ENCODE measurements at regions not wholly inside any gene's neighbourhood (a gene's known extent, or its start where the extent isn't known, plus 50 kb on each side); places are given as distances from the start of the nearest gene placed in this dataset.

- Histone ChIP-seq H3K27ac (ENCODE audit: low read depth in 1 of 2, low read length in 1 of 2) (no peak overlapping the region), H3K9me3 (ENCODE audit: control insufficient read depth in 2 of 2, insufficient read depth in 1 of 2, low read length in 1 of 2) (no peaks in the 10 kb centered on the region), H3K4me1 (ENCODE audit: control insufficient read depth in 2 of 2, insufficient read depth in 2 of 2, low read length in 2 of 2) (no peaks in the 10 kb centered on the region), H3K4me3 (ENCODE audit: low read length in 2 of 2) (no peak overlapping the region), H3K27me3 (ENCODE audit: control insufficient read depth in 2 of 2, insufficient read depth in 1 of 2, low read length in 1 of 2) (no peaks in the 10 kb centered on the region), H3K36me3 (ENCODE audit: control insufficient read depth in 2 of 2, insufficient read depth in 2 of 2, low read length in 1 of 2) (no peaks in the 10 kb centered on the region)
- DNase-seq (ENCODE audit: low read depth in 6 of 9, low spot score in 9 of 9), result no peak
- WGBS, result 98% methylated on average over 2 of the region's 2 CpGs
These were observed 499.5 kb upstream of the KLF12 start for GRCh38 chr13:74633734-74634133.

- H3K27ac ChIP-seq (ENCODE audit: low read depth in 1 of 2, low read length in 1 of 2), result no peak overlapping the region
- no peaks in the 10 kb centered on the region for H3K9me3 ChIP-seq (ENCODE audit: control insufficient read depth in 2 of 2, insufficient read depth in 1 of 2, low read length in 1 of 2)
- no peaks in the 10 kb centered on the region for H3K4me1 ChIP-seq (ENCODE audit: control insufficient read depth in 2 of 2, insufficient read depth in 2 of 2, low read length in 2 of 2)
- H3K4me3 ChIP-seq (ENCODE audit: low read length in 2 of 2), result no peak overlapping the region
- H3K27me3 ChIP-seq (ENCODE audit: control insufficient read depth in 2 of 2, insufficient read depth in 1 of 2, low read length in 1 of 2), result no peaks in the 10 kb centered on the region
- 77% methylated on average over 3 of the region's 3 CpGs for WGBS
- no peak for DNase-seq (ENCODE audit: low read depth in 6 of 9, low spot score in 9 of 9)
- no peaks in the 10 kb centered on the region for H3K36me3 ChIP-seq (ENCODE audit: control insufficient read depth in 2 of 2, insufficient read depth in 2 of 2, low read length in 1 of 2)
These were observed 495.8 kb upstream of the KLF12 start for GRCh38 chr13:74629985-74630384.

GRCh38 chr13:74625541-74625940 is 491.3 kb upstream of the KLF12 start:
- Histone ChIP-seq H3K36me3 (ENCODE audit: control insufficient read depth in 2 of 2, insufficient read depth in 2 of 2, low read length in 1 of 2) (no peaks in the 10 kb centered on the region), H3K27me3 (ENCODE audit: control insufficient read depth in 2 of 2, insufficient read depth in 1 of 2, low read length in 1 of 2) (no peaks in the 10 kb centered on the region), H3K4me1 (ENCODE audit: control insufficient read depth in 2 of 2, insufficient read depth in 2 of 2, low read length in 2 of 2) (no peaks in the 10 kb centered on the region), H3K9me3 (ENCODE audit: control insufficient read depth in 2 of 2, insufficient read depth in 1 of 2, low read length in 1 of 2) (no peaks in the 10 kb centered on the region), H3K27ac (ENCODE audit: low read depth in 1 of 2, low read length in 1 of 2) (no peak overlapping the region), H3K4me3 (ENCODE audit: low read length in 2 of 2) (no peak overlapping the region)
- DNase-seq (ENCODE audit: low read depth in 6 of 9, low spot score in 9 of 9), result no peak
- WGBS, result 91% methylated on average over 1 of the region's 1 CpG

- no peak overlapping the region for H3K4me3 ChIP-seq (ENCODE audit: low read length in 2 of 2)
- H3K36me3 ChIP-seq (ENCODE audit: control insufficient read depth in 2 of 2, insufficient read depth in 2 of 2, low read length in 1 of 2), result no peaks in the 10 kb centered on the region
- 86% methylated on average over 1 of the region's 1 CpG for WGBS
- H3K27ac ChIP-seq (ENCODE audit: low read depth in 1 of 2, low read length in 1 of 2), result no peak overlapping the region
- no peak for DNase-seq (ENCODE audit: low read depth in 6 of 9, low spot score in 9 of 9)
- no peaks in the 10 kb centered on the region for H3K27me3 ChIP-seq (ENCODE audit: control insufficient read depth in 2 of 2, insufficient read depth in 1 of 2, low read length in 1 of 2)
- H3K4me1 ChIP-seq (ENCODE audit: control insufficient read depth in 2 of 2, insufficient read depth in 2 of 2, low read length in 2 of 2), result no peaks in the 10 kb centered on the region
- no peaks in the 10 kb centered on the region for H3K9me3 ChIP-seq (ENCODE audit: control insufficient read depth in 2 of 2, insufficient read depth in 1 of 2, low read length in 1 of 2)
These were observed 489.6 kb upstream of the KLF12 start for GRCh38 chr13:74623761-74624160.

GRCh38 chr13:74622284-74622683 is 488.1 kb upstream of the KLF12 start:
- no peaks in the 10 kb centered on the region for H3K4me1 ChIP-seq (ENCODE audit: control insufficient read depth in 2 of 2, insufficient read depth in 2 of 2, low read length in 2 of 2)
- no peaks in the 10 kb centered on the region for H3K27me3 ChIP-seq (ENCODE audit: control insufficient read depth in 2 of 2, insufficient read depth in 1 of 2, low read length in 1 of 2)
- H3K36me3 ChIP-seq (ENCODE audit: control insufficient read depth in 2 of 2, insufficient read depth in 2 of 2, low read length in 1 of 2), result no peaks in the 10 kb centered on the region
- H3K27ac ChIP-seq (ENCODE audit: low read depth in 1 of 2, low read length in 1 of 2), result no peak overlapping the region
- DNase-seq (ENCODE audit: low read depth in 6 of 9, low spot score in 9 of 9), result no peak
- no peaks in the 10 kb centered on the region for H3K9me3 ChIP-seq (ENCODE audit: control insufficient read depth in 2 of 2, insufficient read depth in 1 of 2, low read length in 1 of 2)
- no peak overlapping the region for H3K4me3 ChIP-seq (ENCODE audit: low read length in 2 of 2)
- 69% methylated on average over 1 of the region's 1 CpG for WGBS

GRCh38 chr13:74620711-74621110 is 486.5 kb upstream of the KLF12 start:
- WGBS, result 43% methylated on average over 2 of the region's 2 CpGs
- H3K4me3 ChIP-seq (ENCODE audit: low read length in 2 of 2), result no peak overlapping the region
- no peak for DNase-seq (ENCODE audit: low read depth in 6 of 9, low spot score in 9 of 9)
- no peaks in the 10 kb centered on the region for H3K27me3 ChIP-seq (ENCODE audit: control insufficient read depth in 2 of 2, insufficient read depth in 1 of 2, low read length in 1 of 2)
- H3K36me3 ChIP-seq (ENCODE audit: control insufficient read depth in 2 of 2, insufficient read depth in 2 of 2, low read length in 1 of 2), result no peaks in the 10 kb centered on the region
- H3K9me3 ChIP-seq (ENCODE audit: control insufficient read depth in 2 of 2, insufficient read depth in 1 of 2, low read length in 1 of 2), result peaks cover 0 to under 1% of the 10 kb centered on the region in 2 donors
- H3K27ac ChIP-seq (ENCODE audit: low read depth in 1 of 2, low read length in 1 of 2), result no peak overlapping the region
- H3K4me1 ChIP-seq (ENCODE audit: control insufficient read depth in 2 of 2, insufficient read depth in 2 of 2, low read length in 2 of 2), result no peaks in the 10 kb centered on the region

- no peaks in the 10 kb centered on the region for H3K4me1 ChIP-seq (ENCODE audit: control insufficient read depth in 2 of 2, insufficient read depth in 2 of 2, low read length in 2 of 2)
- H3K4me3 ChIP-seq (ENCODE audit: low read length in 2 of 2), result no peak overlapping the region
- H3K27ac ChIP-seq (ENCODE audit: low read depth in 1 of 2, low read length in 1 of 2), result no peak overlapping the region
- no peaks in the 10 kb centered on the region for H3K27me3 ChIP-seq (ENCODE audit: control insufficient read depth in 2 of 2, insufficient read depth in 1 of 2, low read length in 1 of 2)
- DNase-seq (ENCODE audit: low read depth in 6 of 9, low spot score in 9 of 9), result no peak
- 91% methylated on average over 4 of the region's 4 CpGs for WGBS
- H3K36me3 ChIP-seq (ENCODE audit: control insufficient read depth in 2 of 2, insufficient read depth in 2 of 2, low read length in 1 of 2), result no peaks in the 10 kb centered on the region
- peaks cover 0 to 3% of the 10 kb centered on the region in 2 donors for H3K9me3 ChIP-seq (ENCODE audit: control insufficient read depth in 2 of 2, insufficient read depth in 1 of 2, low read length in 1 of 2)
These were observed 486.1 kb upstream of the KLF12 start for GRCh38 chr13:74620308-74620707.

GRCh38 chr13:74597526-74597925 is 463.3 kb upstream of the KLF12 start:
- no peaks in the 10 kb centered on the region for H3K27me3 ChIP-seq (ENCODE audit: control insufficient read depth in 2 of 2, insufficient read depth in 1 of 2, low read length in 1 of 2)
- no peak overlapping the region for H3K27ac ChIP-seq (ENCODE audit: low read depth in 1 of 2, low read length in 1 of 2)
- H3K36me3 ChIP-seq (ENCODE audit: control insufficient read depth in 2 of 2, insufficient read depth in 2 of 2, low read length in 1 of 2), result no peaks in the 10 kb centered on the region
- 96% methylated on average over 3 of the region's 3 CpGs for WGBS
- DNase-seq (ENCODE audit: low read depth in 6 of 9, low spot score in 9 of 9), result no peak
- H3K4me1 ChIP-seq (ENCODE audit: control insufficient read depth in 2 of 2, insufficient read depth in 2 of 2, low read length in 2 of 2), result no peaks in the 10 kb centered on the region
- no peak overlapping the region for H3K4me3 ChIP-seq (ENCODE audit: low read length in 2 of 2)
- H3K9me3 ChIP-seq (ENCODE audit: control insufficient read depth in 2 of 2, insufficient read depth in 1 of 2, low read length in 1 of 2), result no peaks in the 10 kb centered on the region

GRCh38 chr13:74596691-74597090 is 462.5 kb upstream of the KLF12 start:
- Histone ChIP-seq H3K27me3 (ENCODE audit: control insufficient read depth in 2 of 2, insufficient read depth in 1 of 2, low read length in 1 of 2) (no peaks in the 10 kb centered on the region), H3K27ac (ENCODE audit: low read depth in 1 of 2, low read length in 1 of 2) (no peak overlapping the region), H3K4me1 (ENCODE audit: control insufficient read depth in 2 of 2, insufficient read depth in 2 of 2, low read length in 2 of 2) (no peaks in the 10 kb centered on the region), H3K36me3 (ENCODE audit: control insufficient read depth in 2 of 2, insufficient read depth in 2 of 2, low read length in 1 of 2) (no peaks in the 10 kb centered on the region), H3K4me3 (ENCODE audit: low read length in 2 of 2) (no peak overlapping the region), H3K9me3 (ENCODE audit: control insufficient read depth in 2 of 2, insufficient read depth in 1 of 2, low read length in 1 of 2) (no peaks in the 10 kb centered on the region)
- no peak for DNase-seq (ENCODE audit: low read depth in 6 of 9, low spot score in 9 of 9)
- 75% methylated on average over 5 of the region's 5 CpGs for WGBS

GRCh38 chr13:74593688-74594087 is 459.5 kb upstream of the KLF12 start:
- H3K36me3 ChIP-seq (ENCODE audit: control insufficient read depth in 2 of 2, insufficient read depth in 2 of 2, low read length in 1 of 2), result no peaks in the 10 kb centered on the region
- WGBS, result 96% methylated on average over 3 of the region's 3 CpGs
- H3K27ac ChIP-seq (ENCODE audit: low read depth in 1 of 2, low read length in 1 of 2), result no peak overlapping the region
- no peak for DNase-seq (ENCODE audit: low read depth in 6 of 9, low spot score in 9 of 9)
- H3K27me3 ChIP-seq (ENCODE audit: control insufficient read depth in 2 of 2, insufficient read depth in 1 of 2, low read length in 1 of 2), result no peaks in the 10 kb centered on the region
- no peaks in the 10 kb centered on the region for H3K9me3 ChIP-seq (ENCODE audit: control insufficient read depth in 2 of 2, insufficient read depth in 1 of 2, low read length in 1 of 2)
- H3K4me3 ChIP-seq (ENCODE audit: low read length in 2 of 2), result no peak overlapping the region
- no peaks in the 10 kb centered on the region for H3K4me1 ChIP-seq (ENCODE audit: control insufficient read depth in 2 of 2, insufficient read depth in 2 of 2, low read length in 2 of 2)

All from thymus (tissue), 11 donors.